HG03571 (cell line): ENCODE measurements at regions not wholly inside any gene's neighbourhood (a gene's known extent, or its start where the extent isn't known, plus 50 kb on each side); places are given as distances from the start of the nearest gene placed in this dataset.

Source experiments
- ATAC-seq: cut with Tn5 transposase; IDR thresholded peaks from one replicate; pipeline ENCODE4 v1.9.1; 2021; ENCODE audit not compliant: unreplicated experiment

DNA sequence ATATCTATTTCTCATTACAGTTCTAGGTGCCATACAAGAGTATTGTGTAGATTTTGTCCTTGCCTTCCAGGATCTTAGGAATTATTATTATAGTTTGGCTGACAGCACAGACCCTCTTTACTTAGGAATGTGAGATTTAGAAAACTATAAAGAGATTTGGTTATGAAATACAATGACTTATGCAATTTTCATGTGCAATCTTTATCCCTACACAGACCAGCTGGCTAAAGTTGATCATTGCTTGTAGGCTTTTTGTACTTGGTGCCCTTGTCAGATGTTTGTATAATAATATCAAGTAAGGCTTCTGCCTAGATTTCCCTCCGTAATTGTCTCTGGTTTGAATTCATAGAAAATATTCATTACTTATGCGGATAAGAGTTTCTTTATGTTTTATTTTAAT, 174.5 kb upstream of the GAP43 start:
- ATAC-seq: no peak

DNA sequence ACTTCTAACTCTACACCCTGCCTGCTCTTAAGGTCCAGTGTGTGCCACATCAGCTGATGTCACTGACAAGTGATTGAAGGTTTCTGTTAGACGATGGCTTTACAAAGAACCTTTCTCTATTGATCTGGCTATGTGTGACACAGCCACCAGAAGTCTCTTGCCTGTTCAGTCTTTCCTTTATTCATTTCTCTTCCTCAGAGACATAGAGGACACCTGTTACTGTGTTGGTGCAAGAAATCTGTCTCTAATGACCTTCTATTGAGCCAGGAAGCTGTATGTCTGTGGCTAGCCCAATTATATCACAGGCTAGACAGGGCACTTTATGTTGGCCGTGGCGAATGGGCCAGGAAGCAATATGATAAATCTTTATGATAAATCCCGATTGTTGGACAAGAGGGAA, 173.3 kb upstream of the GAP43 start:
- ATAC-seq: no peak

DNA sequence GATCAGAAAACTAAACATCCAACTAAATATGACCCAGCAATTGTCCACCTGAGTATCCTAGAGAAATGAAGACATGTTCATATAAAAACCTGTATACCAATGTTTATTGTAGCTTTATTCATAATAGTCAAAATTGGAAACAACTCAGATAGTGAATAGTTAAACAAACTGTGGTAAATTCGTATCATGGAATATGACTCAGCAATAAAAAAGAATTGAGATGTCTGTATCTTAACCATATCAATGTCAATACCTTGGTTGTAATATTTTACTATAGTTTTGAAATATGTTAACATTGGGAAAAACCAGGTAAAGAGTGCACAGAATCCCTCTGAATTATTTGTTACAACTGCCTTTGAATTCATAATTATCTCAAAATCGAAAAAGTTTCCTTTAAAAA, 159.3 kb upstream of the GAP43 start:
- no peak for ATAC-seq

DNA sequence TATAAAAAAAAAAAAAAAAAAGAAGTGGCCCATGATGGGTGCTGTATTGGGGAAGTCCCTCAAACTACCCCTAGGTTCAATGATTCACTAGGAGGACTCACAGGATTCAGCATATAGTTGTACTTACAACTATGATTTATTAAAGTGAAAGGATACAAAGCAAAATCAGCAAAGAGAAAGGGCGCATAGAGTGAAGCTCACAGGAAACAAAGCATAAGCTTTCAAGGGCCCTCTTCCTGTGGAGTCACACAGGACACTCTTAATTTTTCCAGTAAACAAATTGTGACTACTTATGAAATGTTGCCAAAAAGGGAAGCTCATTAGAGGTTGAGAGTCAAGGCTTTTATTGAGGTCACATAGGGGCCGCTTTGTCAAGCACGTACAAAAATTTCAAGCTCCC, 153.7 kb upstream of the GAP43 start:
- no peak for ATAC-seq

DNA sequence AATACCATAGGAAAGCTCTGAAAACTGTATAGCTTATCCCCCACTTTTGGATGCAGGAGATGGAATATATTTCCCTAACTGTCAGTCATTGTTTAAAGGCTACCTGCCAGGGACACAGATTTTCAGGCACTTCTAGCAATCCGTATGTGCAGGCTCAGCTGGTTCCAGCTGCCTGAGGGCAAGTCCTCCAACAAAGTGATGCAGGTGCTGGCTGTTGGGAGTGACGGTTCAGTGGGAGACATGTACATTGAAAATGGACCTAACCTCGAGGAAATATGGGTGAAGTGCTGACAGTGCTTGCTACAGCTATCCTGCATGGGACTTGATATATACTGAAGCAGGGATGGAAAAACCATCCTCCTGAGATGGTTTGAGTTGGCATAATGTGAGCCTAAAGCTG, 153.1 kb upstream of the GAP43 start:
- no peak for ATAC-seq

DNA sequence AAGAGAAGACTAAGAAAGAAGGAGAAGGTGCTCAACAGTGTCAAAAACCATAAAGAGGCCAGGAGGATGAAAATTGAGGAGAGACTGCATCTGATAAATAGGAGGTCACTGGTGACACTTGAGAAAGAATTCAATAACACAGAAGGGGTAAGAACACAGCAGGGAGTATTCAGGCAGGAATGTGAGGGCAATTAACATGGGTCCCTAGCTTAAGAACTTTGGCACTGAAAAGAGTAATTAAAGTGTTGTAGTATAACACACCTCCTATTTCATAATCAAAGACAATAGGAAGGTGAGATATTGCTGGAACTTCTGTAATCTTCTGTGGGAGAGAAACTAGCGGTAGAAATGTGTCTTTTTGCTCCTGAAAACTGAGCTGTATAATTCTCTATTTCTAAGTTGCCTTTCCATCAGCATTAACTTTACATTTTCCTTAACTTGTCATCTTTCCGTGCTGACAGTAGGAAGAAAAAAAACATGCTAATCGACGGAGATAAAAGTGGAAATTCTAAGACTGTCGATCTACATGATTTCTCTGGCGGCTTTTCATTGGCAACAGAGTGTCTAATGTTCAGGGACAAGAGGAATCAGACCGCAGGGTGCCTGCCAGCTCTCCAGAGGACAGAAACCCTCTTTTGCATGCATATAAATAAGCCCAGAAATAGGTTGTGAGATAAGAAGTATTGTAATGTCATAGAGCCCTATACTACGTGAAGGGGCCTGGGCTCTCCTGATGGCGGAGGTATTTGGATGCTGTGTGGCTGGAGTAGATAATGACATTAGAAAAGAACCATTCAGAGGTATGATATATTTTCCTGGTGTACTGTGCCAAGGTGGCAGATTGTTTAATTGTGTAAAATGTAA, 147.9 kb upstream of the GAP43 start:
- ATAC-seq: no peak

DNA sequence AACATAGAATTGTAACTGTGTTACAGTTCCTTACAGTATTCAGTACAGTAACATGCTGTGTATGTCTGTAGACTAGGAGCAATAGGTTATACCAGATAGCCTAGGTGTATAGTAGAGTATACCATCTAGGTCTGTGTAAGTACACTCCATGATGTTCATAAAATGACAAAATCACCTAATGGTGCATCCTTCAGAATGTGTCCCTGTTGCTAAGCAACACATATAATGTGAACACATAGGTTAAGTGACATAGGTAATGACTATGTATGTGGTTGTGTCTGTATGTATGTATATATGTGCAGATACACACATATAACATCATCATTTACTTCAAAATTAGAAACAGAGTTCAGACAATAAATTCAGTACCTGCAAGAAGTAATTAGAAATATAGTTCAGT, 146.8 kb upstream of the GAP43 start:
- ATAC-seq: no peak

DNA sequence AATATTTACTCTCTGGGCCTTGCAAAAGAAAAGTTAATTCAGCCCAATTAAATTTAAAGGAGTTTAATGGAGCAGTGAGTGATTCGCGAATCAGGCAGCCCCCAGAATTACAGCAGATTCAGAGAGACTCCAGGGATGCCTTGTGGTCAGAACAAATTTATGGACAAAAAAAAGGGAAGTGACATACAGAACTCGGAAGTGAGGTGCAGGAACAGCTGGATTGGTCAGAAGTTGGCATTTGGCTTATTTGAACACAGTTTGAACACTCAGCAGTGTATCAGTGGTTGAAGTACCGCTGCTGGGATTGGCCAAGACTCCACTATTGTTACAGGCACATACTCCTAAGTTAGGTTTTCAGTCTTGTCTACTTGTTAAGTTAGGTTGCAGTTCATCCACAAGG, 145.0 kb upstream of the GAP43 start:
- ATAC-seq: no peak

DNA sequence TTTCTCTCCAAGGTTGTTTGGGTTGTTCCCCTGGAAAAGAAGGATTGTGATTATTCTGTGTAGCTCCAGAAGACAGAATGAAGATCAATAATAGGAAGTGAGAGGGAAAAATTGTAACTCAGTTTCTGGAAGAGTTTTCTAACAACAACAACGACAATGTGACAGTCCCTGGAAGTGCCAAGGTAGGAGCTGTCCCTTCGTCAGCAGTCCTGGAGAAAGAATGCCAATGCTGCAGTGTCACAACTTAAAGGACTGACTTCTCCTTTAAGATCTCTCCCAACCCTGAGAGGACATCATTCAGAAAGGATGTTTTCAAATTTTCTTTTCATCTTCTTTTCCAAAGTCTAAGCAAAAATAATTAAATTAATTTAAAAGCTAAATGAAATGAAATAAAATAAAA, 136.4 kb upstream of the GAP43 start:
- ATAC-seq: no peak

DNA sequence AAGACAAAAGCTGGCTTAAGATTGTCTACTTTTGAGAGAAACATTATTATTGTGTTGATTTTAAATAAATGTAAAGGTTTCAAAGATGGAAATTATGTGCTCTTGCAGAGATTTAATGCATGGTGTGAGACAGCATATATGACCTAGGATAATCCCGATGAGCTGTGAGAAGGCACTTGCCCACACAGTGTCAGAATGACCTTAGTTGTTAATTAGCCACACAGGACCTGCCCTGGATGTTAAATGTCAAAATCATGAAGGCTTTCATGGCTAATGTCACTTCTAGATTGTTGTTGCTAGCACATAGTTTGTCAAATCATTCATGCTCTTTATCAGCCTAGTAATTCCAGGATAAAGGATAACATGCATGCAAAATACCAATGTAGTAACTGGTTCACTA, 135.3 kb upstream of the GAP43 start:
- ATAC-seq: no peak

DNA sequence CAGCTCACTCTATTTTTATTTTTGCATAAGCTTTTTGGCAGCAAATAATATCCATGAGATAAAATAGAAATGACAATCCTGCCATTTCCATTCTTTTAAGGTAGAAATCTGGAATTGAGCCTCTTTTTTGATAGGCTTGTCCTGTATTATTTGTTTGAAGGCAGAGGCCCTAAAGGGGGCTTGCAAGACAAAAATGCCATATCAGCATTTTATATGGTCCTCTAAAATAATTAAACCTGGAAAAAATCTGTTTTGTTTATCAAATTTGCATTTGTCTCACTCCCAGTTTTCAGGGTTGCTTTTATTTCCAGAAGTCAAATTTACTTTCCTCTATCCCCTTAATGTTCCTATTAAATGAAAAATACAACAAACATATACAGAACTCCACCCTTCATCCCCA, 134.9 kb upstream of the GAP43 start:
- ATAC-seq: no peak

DNA sequence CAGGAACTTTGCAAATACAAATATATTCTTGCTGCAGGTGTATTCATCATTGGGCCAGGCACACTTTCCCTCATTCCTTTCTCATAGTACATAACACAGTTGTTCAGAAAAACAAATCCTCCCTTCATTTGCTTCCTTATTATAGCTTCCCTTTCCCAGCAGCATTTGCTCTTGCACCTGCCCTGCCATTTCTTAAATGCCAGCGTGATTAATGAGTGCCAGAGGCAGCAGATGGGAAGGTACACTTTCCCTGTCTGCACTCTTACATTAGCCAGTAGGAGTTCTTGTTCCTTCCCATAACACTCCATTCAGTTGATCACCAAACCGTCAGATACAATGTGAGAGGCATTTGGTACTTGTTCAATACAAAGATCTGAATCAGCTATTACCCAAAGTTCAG, 128.5 kb upstream of the GAP43 start:
- ATAC-seq: no peak

DNA sequence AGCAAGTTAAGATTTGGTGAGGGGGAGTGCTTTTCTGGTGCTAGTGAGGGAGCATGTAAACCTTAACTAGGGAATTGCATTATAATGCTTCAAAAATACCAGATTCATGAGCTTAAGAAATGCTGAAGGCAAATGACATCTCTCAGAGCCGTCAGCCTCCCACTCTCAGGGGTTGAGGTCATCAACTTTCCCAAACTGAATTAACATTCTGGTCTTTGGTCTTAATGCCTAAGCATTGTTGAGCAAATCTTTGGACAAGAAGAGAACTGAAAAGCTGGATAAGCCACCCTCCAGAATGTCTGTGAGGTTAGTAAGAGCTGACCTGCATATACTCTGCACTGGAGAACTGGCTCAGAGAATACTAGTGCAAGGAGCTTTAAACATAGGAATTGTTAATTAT, 124.9 kb upstream of the GAP43 start:
- ATAC-seq: no peak

DNA sequence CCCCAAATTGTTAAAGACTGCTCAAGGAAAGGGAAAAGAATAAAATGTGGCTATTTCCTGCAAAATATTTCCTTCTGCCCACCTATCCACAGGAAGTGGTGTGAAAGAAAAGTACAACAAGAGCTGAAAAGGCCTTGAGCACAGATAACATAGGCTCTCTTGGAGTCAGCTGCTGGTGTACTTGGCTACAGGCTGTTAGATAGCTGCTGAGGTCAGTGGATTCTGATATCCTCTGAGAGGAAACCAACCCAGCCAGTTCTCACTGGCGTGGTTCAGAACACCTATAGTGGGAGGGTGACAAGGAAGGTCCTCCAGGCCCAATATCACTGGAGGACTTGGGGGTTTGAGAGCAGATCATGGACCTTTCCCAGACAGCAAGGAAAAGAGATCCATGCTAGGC, 124.4 kb upstream of the GAP43 start:
- ATAC-seq: no peak

DNA sequence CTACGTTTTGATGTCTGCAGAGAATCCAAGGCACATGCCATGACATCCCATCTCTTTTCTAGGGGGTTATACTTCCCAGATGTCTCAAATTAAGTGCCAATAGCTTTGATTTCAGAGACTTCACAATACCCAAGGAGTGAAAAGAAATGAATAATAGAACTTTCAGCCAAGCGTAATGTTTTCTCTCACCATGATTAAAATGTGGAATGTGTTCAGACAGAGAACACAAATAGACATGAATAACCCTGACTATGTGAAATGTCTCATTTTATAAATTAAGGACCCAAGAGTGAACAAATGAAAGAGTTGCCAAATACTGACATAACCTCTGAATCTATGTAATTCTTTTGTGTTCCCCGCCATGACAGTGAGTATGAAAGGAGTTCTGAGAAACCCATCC, 123.6 kb upstream of the GAP43 start:
- no peak for ATAC-seq

DNA sequence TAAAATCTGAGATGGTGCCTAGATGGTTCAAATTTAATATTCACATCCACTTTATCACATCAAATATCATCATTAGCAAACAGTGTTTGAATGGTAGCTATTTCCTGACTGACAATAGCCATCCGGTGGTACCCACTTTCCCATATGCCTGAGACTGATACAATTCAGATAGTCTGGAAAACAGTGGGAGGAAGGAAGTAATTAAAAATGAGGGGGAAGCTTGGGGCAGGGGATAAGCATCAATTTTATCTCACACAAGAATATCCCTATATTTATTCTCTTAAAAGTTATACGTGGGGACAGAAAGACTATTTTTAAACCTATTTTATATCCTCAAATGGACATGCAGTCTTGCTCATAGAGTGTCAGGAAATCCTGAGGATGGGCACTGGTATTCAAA, 122.5 kb upstream of the GAP43 start:
- no peak for ATAC-seq

DNA sequence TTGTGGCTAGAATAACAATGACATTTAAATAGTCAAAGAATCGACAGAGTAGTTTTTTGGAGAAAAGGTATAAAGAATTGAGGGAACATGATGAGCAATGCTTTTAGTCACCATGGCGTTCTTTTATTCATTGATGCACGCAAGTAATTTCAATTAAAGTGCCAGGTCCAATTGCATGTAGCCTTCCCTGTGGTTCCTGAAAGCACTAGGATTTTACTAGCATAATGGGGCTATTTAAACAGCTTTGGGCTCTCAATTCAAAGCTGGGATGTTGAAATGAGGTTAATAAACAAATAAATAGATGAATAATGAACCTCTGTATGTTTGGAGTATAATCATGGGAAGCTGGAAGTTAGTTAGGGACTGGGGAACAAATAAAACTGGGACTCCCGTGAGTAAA, 121.2 kb upstream of the GAP43 start:
- ATAC-seq: no peak

DNA sequence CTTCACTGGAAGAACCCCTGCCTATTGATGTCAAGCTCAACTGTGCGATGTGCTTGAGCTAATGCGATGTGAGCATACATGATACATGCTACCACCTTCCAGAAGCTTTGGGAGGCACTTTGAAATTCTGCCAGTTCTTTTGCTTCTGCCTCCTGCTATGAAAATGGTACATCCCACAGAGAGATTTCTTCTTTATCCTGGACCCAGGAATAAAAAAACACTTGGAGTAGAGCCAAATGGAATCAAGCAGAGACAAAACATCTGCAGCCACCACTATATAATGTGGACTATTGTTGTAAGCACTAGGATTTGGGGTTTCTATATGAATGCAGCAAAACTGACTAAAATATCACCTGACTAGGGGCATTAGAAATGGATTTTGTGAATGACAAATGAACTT, 119.9 kb upstream of the GAP43 start:
- no peak for ATAC-seq

DNA sequence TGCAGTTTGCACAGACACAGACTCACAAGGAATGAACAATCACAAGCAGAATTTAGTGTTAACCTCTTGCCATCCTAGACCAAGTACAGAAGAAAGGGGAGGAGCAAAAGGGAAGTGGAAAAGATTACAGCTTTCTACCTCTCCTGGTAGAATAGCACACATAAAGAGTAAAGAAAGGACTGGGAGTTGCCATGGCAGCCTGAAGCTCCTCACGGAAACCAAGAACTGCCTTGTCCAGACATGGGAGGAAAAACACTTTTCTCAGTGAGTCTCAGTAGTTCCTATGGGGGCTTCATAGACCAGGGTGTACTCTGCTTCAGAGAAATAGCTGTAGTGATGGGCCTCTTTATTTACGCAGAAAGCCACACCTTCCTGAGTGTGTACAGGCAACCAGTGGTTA, 114.7 kb upstream of the GAP43 start:
- no peak for ATAC-seq

DNA sequence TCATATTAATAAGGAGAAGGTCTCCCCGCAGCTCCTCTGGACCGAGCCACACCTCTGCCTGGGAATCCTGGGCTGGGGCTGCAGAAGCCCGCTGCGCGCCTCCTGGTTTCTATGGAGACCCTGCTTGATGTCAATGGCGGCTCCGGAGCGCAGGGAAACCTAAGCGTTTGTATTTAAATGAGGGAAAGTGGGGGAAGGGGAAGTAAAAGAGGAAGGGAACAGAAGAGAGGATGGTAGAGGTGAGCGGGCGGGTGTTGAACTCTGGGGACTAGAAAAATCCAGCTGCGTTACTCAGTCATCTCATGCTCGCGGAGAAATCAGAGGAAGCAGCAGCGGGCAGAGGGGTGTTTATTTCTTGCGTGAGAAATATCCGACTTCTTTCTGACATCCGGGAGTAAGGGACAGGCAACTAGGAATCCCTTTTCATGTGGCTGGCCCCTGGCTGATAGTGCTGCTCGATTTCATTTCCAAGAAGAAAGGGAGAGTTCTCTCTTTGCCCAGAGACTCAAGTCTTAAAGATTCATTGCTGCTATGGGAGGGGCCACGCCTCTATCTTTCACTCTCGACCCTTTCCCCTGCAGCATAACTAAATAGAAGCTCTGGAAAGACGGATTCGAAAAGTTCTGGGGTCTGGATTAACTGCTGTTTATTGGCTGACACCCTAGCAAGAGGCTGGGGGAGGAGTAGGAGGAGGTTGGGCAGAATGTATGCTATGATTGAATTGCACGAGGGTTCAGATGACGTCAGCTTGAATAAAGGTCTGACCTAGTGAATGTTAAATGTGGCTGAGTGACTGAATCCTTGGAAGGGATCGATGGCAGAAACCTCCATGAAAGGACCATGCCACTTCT, 110.5 kb upstream of the GAP43 start:
- ATAC-seq: no peak

DNA sequence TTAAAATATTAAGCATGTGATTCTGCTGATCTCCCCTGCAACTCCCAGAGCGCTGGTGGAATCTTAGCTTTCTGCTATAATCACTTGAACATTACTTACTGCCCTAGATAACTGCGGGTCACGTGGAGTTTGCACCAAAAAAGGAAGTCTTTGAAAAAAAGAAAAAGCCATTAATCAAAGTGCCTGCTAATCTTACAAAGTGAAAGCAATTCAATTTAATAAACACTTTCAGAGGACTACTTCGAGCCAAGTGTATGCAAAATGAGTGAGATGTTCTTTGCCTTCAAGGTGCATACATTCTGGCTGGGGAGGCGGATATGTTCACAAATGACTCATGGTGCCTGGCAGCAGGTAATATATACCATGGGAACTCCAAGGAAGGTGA, 109.9 kb upstream of the GAP43 start:
- ATAC-seq: no peak

DNA sequence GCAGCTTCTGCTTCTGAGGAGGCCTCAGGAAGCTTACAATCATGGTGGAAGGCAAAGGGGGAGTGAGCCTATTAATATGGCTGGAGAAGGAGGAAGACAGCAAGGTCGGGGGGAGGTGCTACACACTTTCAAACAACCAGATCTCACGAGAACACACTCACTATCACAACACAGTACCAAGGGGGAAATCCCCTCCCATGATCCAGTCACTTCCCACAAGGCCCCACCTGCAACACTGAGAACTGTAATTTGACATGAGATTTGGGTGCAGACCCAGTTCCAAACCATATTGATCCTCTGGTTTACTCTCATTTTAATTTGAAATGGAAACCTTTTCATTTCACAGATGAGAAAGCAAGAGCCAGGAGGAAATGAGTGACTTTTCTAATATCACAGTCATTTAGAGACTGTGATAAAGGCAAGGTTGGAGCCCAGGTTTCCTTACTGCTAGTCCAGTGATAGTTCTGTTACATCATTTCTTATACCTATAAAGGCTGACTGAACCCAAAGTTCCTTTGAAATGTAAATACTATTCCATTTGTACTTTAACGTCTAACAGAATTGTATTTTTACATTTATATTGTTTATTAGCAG, 105.8 kb upstream of the GAP43 start:
- ATAC-seq: no peak
